H9 (cell line): ENCODE measurements at regions not wholly inside any gene's neighbourhood (a gene's known extent, or its start where the extent isn't known, plus 50 kb on each side); places are given as distances from the start of the nearest gene placed in this dataset.

Experiments
- DNase-seq: peaks from one replicate; pipeline ENCODE4 v3.0.0-alpha.2; 2017
- H2AFZ ChIP-seq: one replicate; pipeline ENCODE4 v1.6.1; 2013; ENCODE audit warnings: mild to moderate bottlenecking, low read length, control low read depth, moderate library complexity
- H2AK5ac ChIP-seq: 2 replicates; pipeline ENCODE4 v1.6.1; 2013; ENCODE audit warnings: low read length, control low read depth, mixed read lengths; ENCODE audit not compliant: insufficient read length
- H2BK120ac ChIP-seq: one replicate; pipeline ENCODE4 v1.6.1; 2013; ENCODE audit warnings: low read depth, mild to moderate bottlenecking, low read length, control low read depth, inconsistent platforms; ENCODE audit not compliant: poor library complexity, severe bottlenecking
- H2BK12ac ChIP-seq: 2 replicates; pipeline ENCODE4 v1.6.1; 2013; ENCODE audit warnings: low read length, control low read depth, mixed read lengths, low read depth; ENCODE audit not compliant: insufficient read length
- H2BK15ac ChIP-seq: 2 replicates; pipeline ENCODE4 v1.6.1; 2013; ENCODE audit warnings: low read depth, low read length, control low read depth
- H2BK20ac ChIP-seq: one replicate; pipeline ENCODE4 v1.6.1; 2013; ENCODE audit warnings: low read depth, mild to moderate bottlenecking, low read length, control low read depth, inconsistent platforms; ENCODE audit not compliant: poor library complexity, severe bottlenecking
- H2BK5ac ChIP-seq: 2 replicates; pipeline ENCODE4 v1.6.1; 2013; ENCODE audit warnings: low read length, control low read depth, mixed read lengths; ENCODE audit not compliant: insufficient read length
- H3K14ac ChIP-seq: 2 replicates; pipeline ENCODE4 v1.6.1; 2013; ENCODE audit warnings: low read length, control low read depth; ENCODE audit not compliant: insufficient read depth
- H3K18ac ChIP-seq: 2 replicates; pipeline ENCODE4 v1.6.1; 2013; ENCODE audit warnings: low read depth, mild to moderate bottlenecking, mixed read lengths, low read length, control low read depth; ENCODE audit not compliant: insufficient read length
- H3K23ac ChIP-seq: 2 replicates; pipeline ENCODE4 v1.6.1; 2013; ENCODE audit warnings: low read length, control low read depth, mixed read lengths, low read depth; ENCODE audit not compliant: insufficient read length
- H3K23me2 ChIP-seq: 2 replicates; pipeline ENCODE4 v1.6.1; 2013; ENCODE audit warnings: low read depth, mild to moderate bottlenecking, mixed read lengths, low read length, control low read depth; ENCODE audit not compliant: insufficient read length, poor library complexity, severe bottlenecking
- H3K27ac ChIP-seq: 2 replicates; pipeline ENCODE4 v1.5.1; 2013; ENCODE audit warnings: low read length, control low read depth, mixed read lengths, low read depth; ENCODE audit not compliant: insufficient read length
- H3K27me3 ChIP-seq: 2 replicates; pipeline ENCODE4 v1.6.1; 2013; ENCODE audit warnings: low read length, control low read depth, inconsistent platforms; ENCODE audit not compliant: insufficient read depth
- H3K4ac ChIP-seq: 2 replicates; pipeline ENCODE4 v1.6.1; 2013; ENCODE audit warnings: low read depth, mild to moderate bottlenecking, control low read depth, inconsistent platforms, low read length, moderate library complexity
- H3K4me1 ChIP-seq: 2 replicates; pipeline ENCODE4 v1.6.1; 2013; ENCODE audit warnings: low read length, control low read depth, inconsistent platforms; ENCODE audit not compliant: insufficient read depth
- H3K4me2 ChIP-seq: 2 replicates; pipeline ENCODE4 v1.6.1; 2013; ENCODE audit warnings: low read length, control low read depth, mixed read lengths; ENCODE audit not compliant: insufficient read length, insufficient read depth
- H3K56ac ChIP-seq: 2 replicates; pipeline ENCODE4 v1.6.1; 2013; ENCODE audit warnings: low read depth, mild to moderate bottlenecking, mixed read lengths, low read length, control low read depth; ENCODE audit not compliant: insufficient read length
- H3K79me1 ChIP-seq: 2 replicates; pipeline ENCODE4 v1.6.1; 2013; ENCODE audit warnings: low read depth, mild to moderate bottlenecking, moderate library complexity, low read length, control low read depth, inconsistent platforms; ENCODE audit not compliant: insufficient read depth, poor library complexity, severe bottlenecking
- H3K79me2 ChIP-seq: 2 replicates; pipeline ENCODE4 v1.6.1; 2013; ENCODE audit warnings: low read length, control low read depth, inconsistent platforms; ENCODE audit not compliant: insufficient read depth
- H3K9ac ChIP-seq: 2 replicates; pipeline ENCODE4 v1.6.1; 2013; ENCODE audit warnings: low read length, control low read depth, mixed read lengths; ENCODE audit not compliant: insufficient read length; ENCODE audit errors: extremely low read depth
- H3K9me3 ChIP-seq: one replicate; pipeline ENCODE4 v1.6.1; 2013; ENCODE audit warnings: low read depth, low read length, inconsistent platforms; ENCODE audit not compliant: control insufficient read depth
- H3T11ph ChIP-seq: one replicate; pipeline ENCODE4 v1.6.1; 2013; ENCODE audit warnings: mild to moderate bottlenecking, low read length, control low read depth, inconsistent platforms
- H4K20me1 ChIP-seq: one replicate; pipeline ENCODE4 v1.6.1; 2013; ENCODE audit not compliant: control insufficient read depth, insufficient read length, insufficient read depth
- H4K5ac ChIP-seq: 2 replicates; pipeline ENCODE4 v1.6.1; 2013; ENCODE audit warnings: low read depth, mild to moderate bottlenecking, mixed read lengths, low read length, control low read depth; ENCODE audit not compliant: insufficient read length
- H4K8ac ChIP-seq: replicated peaks from 2 replicates; pipeline ENCODE4 v1.6.1; 2013; ENCODE audit warnings: low read length, control low read depth, mixed read lengths, low read depth; ENCODE audit not compliant: insufficient read length
- H4K91ac ChIP-seq: 2 replicates; pipeline ENCODE4 v1.6.1; 2013; ENCODE audit warnings: low read depth, mild to moderate bottlenecking, moderate library complexity, mixed read lengths, low read length, control low read depth; ENCODE audit not compliant: insufficient read length
- H3K27ac Mint-ChIP-seq, 3 experiments: 2 replicates in 2 of 3; 3 replicates in 1 of 3; pipeline ENCODE4 v1.8.0; 2020 to 2021; ENCODE audit warnings: mixed read lengths in 3 of 3, mild to moderate bottlenecking in 1 of 3, moderate library complexity in 1 of 3
- H3K27me3 Mint-ChIP-seq: 2 replicates; pipeline ENCODE4 v1.8.0; 2021; ENCODE audit warnings: low read depth, mild to moderate bottlenecking, moderate library complexity, mixed read lengths
- H3K36me3 Mint-ChIP-seq, 3 experiments: 2 replicates in 2 of 3; 3 replicates in 1 of 3; pipeline ENCODE4 v1.8.0; 2020 to 2021; ENCODE audit warnings: low read depth in 3 of 3, mixed read lengths in 3 of 3; ENCODE audit not compliant: insufficient read depth in 1 of 3
- H3K4me1 Mint-ChIP-seq, 2 experiments: 2 replicates each; pipeline ENCODE4 v1.8.0; 2020; ENCODE audit warnings: mixed read lengths in 2 of 2
- H3K4me3 Mint-ChIP-seq, 2 experiments: 2 replicates in 1 of 2; 3 replicates in 1 of 2; pipeline ENCODE4 v1.8.0; 2020 to 2021; ENCODE audit warnings: mild to moderate bottlenecking in 2 of 2, mixed read lengths in 2 of 2, moderate library complexity in 1 of 2
- H3K9me3 Mint-ChIP-seq, 2 experiments: 2 replicates in 1 of 2; 3 replicates in 1 of 2; pipeline ENCODE4 v1.8.0; 2020; ENCODE audit warnings: mild to moderate bottlenecking in 2 of 2, mixed read lengths in 2 of 2, moderate library complexity in 1 of 2
- WGBS: extraction: QIAGEN DNeasy Blood & Tissue Kit; methylation state at CpG from one replicate; pipeline ENCODE4 v1.1.7; 2013; ENCODE audit warnings: missing lambda C conversion rate, low lambda C conversion rate, mixed read lengths; ENCODE audit not compliant: insufficient read length; ENCODE audit errors: extremely low coverage; 5-methylcytosine and 5-hydroxymethylcytosine counted together
- TF ChIP-seq, protein P1 (sequence below): fragments of 200-600 bp; sonication (generic); conservative IDR thresholded peaks from 3 replicates; pipeline ENCODE4 v1.8.0; 2021; ENCODE audit warnings: antibody characterized with exemption, mild to moderate bottlenecking

DNA sequence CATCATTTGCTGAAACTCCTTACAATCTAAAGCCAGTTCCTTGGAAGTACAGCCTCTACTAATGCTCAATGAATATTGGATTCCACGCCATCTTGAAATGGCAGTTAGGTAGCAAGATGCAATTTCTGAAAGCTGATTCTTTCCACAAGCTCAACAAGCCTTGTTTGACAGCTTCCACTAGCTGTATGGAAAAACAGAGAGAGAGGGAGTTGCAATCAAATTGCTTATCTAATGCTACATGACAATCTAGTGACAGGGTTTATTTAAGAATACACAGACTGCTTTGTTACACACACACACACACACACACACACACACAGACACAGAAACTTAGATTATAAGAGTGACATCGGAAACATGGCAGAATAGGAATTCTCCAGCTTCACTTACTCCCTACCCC, 288.4 kb upstream of the DEPDC1 start:
- no peak overlapping the region for H3K4ac ChIP-seq
- no peak overlapping the region for H2BK120ac ChIP-seq
- TF ChIP-seq, protein P1, sequence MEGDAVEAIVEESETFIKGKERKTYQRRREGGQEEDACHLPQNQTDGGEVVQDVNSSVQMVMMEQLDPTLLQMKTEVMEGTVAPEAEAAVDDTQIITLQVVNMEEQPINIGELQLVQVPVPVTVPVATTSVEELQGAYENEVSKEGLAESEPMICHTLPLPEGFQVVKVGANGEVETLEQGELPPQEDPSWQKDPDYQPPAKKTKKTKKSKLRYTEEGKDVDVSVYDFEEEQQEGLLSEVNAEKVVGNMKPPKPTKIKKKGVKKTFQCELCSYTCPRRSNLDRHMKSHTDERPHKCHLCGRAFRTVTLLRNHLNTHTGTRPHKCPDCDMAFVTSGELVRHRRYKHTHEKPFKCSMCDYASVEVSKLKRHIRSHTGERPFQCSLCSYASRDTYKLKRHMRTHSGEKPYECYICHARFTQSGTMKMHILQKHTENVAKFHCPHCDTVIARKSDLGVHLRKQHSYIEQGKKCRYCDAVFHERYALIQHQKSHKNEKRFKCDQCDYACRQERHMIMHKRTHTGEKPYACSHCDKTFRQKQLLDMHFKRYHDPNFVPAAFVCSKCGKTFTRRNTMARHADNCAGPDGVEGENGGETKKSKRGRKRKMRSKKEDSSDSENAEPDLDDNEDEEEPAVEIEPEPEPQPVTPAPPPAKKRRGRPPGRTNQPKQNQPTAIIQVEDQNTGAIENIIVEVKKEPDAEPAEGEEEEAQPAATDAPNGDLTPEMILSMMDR: no peak
- no peak overlapping the region for H2BK15ac ChIP-seq
- H4K8ac ChIP-seq: no peak overlapping the region
- peaks cover 3 to 8% of the 10 kb centered on the region in 2 experiments; a peak in 4 of 5 replicates for H3K9me3 Mint-ChIP-seq
- no peak overlapping the region for H3K14ac ChIP-seq
- H3K9me3 ChIP-seq: no peaks in the 10 kb centered on the region
- no peaks in the 10 kb centered on the region for H3K27me3 ChIP-seq
- H3K79me1 ChIP-seq: no peaks in the 10 kb centered on the region
- no peak for DNase-seq
- peaks cover under 1 to 3% (median under 1%) of the 10 kb centered on the region in 3 experiments; a peak in 5 of 7 replicates for H3K36me3 Mint-ChIP-seq
- H3K4me3 Mint-ChIP-seq: no peak overlapping the region
- H3K18ac ChIP-seq: no peak overlapping the region
- no peaks in the 10 kb centered on the region for H3K79me2 ChIP-seq
- no peak overlapping the region for H3K56ac ChIP-seq
- H3K23me2 ChIP-seq: no peaks in the 10 kb centered on the region
- no peak overlapping the region for H4K91ac ChIP-seq
- no peaks in the 10 kb centered on the region for H3K4me1 Mint-ChIP-seq
- no peak overlapping the region for H3K27ac ChIP-seq
- H3K27me3 Mint-ChIP-seq: no peaks in the 10 kb centered on the region
- no peak overlapping the region for H3T11ph ChIP-seq
- H2BK12ac ChIP-seq: no peak overlapping the region
- no CpG with 5 or more reads among the region's 2 CpGs for WGBS
- no peak overlapping the region for H2BK5ac ChIP-seq
- no peak overlapping the region for H3K23ac ChIP-seq
- no peak overlapping the region for H3K4me2 ChIP-seq
- H4K5ac ChIP-seq: no peak overlapping the region
- no peak overlapping the region for H2AFZ ChIP-seq
- no peak overlapping the region for H2AK5ac ChIP-seq
- no peak overlapping the region for H3K27ac Mint-ChIP-seq
- no peak overlapping the region for H3K9ac ChIP-seq
- H2BK20ac ChIP-seq: no peak overlapping the region
- H4K20me1 ChIP-seq: no peaks in the 10 kb centered on the region
- no peaks in the 10 kb centered on the region for H3K4me1 ChIP-seq
